ENCODE measurements at regions not wholly inside any gene's neighbourhood (a gene's known extent, or its start where the extent isn't known, plus 50 kb on each side); places are given as distances from the start of the nearest gene placed in this dataset.

DNA sequence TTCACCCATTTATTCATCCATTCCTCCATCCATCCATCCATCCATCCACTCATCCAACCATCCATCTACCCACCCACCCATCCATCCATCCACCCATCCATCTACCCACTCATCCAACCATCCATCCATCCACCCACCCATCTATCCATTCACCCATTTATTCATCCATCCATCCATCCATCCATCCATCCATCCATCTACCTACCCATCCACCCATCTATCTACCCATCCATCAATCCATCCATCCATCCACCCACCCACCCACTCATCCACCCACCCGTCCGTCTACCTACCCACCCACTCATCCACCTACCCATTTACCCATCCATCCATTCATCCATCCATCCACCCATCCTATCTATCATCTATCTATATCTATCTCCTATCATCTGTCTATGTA, 169.4 kb upstream of the SHH start:
- H3K9me2 ChIP-seq (replicated peaks; ENCODE audit: control insufficient read depth, low read length) = no peaks in the 10 kb centered on the region
- no peaks in the 10 kb centered on the region for H4K20me1 ChIP-seq (ENCODE audit: control insufficient read depth, insufficient read depth, low read depth, low read length)
- H3K4me3 ChIP-seq (ENCODE audit: low read length) = no peak overlapping the region
- no peaks in the 10 kb centered on the region for H3K79me2 ChIP-seq (ENCODE audit: control insufficient read depth, low read length)
- H3K4me2 ChIP-seq (ENCODE audit: low read length) = no peak overlapping the region
- no peaks in the 10 kb centered on the region for H3K27me3 ChIP-seq (ENCODE audit: control insufficient read depth, low read length)
- no peaks in the 10 kb centered on the region for H3F3A ChIP-seq (ENCODE audit: control insufficient read depth, insufficient read depth)
- H3K36me3 ChIP-seq (ENCODE audit: control insufficient read depth, low read length) = no peaks in the 10 kb centered on the region
- H3K4me1 ChIP-seq (ENCODE audit: control insufficient read depth, low read length) = no peaks in the 10 kb centered on the region
- H3K9me3 ChIP-seq (ENCODE audit: control insufficient read depth, insufficient read depth, low read length) = no peaks in the 10 kb centered on the region
- no peak overlapping the region for H3K27ac ChIP-seq (ENCODE audit: low read depth, low read length)
- TF ChIP-seq, protein P1, sequence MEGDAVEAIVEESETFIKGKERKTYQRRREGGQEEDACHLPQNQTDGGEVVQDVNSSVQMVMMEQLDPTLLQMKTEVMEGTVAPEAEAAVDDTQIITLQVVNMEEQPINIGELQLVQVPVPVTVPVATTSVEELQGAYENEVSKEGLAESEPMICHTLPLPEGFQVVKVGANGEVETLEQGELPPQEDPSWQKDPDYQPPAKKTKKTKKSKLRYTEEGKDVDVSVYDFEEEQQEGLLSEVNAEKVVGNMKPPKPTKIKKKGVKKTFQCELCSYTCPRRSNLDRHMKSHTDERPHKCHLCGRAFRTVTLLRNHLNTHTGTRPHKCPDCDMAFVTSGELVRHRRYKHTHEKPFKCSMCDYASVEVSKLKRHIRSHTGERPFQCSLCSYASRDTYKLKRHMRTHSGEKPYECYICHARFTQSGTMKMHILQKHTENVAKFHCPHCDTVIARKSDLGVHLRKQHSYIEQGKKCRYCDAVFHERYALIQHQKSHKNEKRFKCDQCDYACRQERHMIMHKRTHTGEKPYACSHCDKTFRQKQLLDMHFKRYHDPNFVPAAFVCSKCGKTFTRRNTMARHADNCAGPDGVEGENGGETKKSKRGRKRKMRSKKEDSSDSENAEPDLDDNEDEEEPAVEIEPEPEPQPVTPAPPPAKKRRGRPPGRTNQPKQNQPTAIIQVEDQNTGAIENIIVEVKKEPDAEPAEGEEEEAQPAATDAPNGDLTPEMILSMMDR (IDR thresholded peaks at IDR 0.05; ENCODE audit: low read depth, low read length, poor library complexity, severe bottlenecking) = no peak
- no peak for TF ChIP-seq EZH2phosphoT487 (IDR thresholded peaks at IDR 0.05; ENCODE audit: borderline replicate concordance, low read length)

DNA sequence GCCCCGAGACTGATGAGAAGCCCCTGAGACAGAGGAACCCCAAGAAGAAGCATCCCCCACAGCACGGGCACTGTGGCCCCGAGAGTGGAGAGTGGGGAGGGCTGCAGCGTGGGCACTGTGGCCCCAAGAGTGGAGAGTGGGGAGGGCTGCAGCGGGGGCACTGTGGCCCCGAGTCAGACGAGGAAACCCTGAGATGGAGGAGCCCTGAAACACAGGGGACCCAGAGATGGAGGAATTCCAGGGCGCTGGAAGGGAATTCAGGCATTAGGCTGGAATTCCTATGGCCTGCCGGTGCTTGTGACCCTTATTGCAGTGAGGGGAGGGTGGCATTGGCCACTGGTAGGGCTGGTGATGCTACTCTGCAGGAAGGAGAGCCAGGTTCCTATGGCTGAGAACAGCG, 168.6 kb upstream of the SHH start:
- Histone ChIP-seq H4K20me1 (ENCODE audit: control insufficient read depth, insufficient read depth, low read depth, low read length) (no peaks in the 10 kb centered on the region), H3K27me3 (ENCODE audit: control insufficient read depth, low read length) (no peaks in the 10 kb centered on the region), H3K36me3 (ENCODE audit: control insufficient read depth, low read length) (no peaks in the 10 kb centered on the region), H3F3A (ENCODE audit: control insufficient read depth, insufficient read depth) (no peaks in the 10 kb centered on the region), H3K27ac (ENCODE audit: low read depth, low read length) (no peak overlapping the region), H3K4me3 (ENCODE audit: low read length) (no peak overlapping the region), H3K9me2 (replicated peaks; ENCODE audit: control insufficient read depth, low read length) (no peaks in the 10 kb centered on the region), H3K4me1 (ENCODE audit: control insufficient read depth, low read length) (no peaks in the 10 kb centered on the region), H3K79me2 (ENCODE audit: control insufficient read depth, low read length) (no peaks in the 10 kb centered on the region), H3K9me3 (ENCODE audit: control insufficient read depth, insufficient read depth, low read length) (no peaks in the 10 kb centered on the region), H3K4me2 (ENCODE audit: low read length) (no peak overlapping the region)
- TF ChIP-seq, protein P1 (IDR thresholded peaks at IDR 0.05; ENCODE audit: low read depth, low read length, poor library complexity, severe bottlenecking) = no peak
- TF ChIP-seq EZH2phosphoT487 (IDR thresholded peaks at IDR 0.05; ENCODE audit: borderline replicate concordance, low read length) = no peak

DNA sequence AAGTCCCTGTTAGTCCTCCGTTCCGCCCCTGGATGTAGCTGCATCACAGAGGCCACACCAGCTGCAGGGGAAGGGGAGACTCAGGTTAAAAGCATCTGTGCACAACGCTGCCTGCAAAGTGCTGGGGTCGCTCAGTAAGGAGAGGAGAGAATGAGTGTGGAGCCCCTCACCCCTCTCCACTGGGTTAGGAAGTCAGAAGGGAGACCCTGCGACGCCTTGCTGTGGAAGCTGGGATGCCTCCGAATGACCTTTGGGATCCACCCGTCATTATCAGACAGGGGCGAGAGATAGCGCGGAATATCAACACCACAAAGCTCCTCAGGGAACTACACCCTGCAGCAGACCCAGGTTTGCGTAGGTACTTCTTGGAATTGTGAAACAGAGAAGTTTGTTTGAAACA, 167.7 kb upstream of the SHH start:
- Histone ChIP-seq H3K9me3 (ENCODE audit: control insufficient read depth, insufficient read depth, low read length) (no peaks in the 10 kb centered on the region), H3K36me3 (ENCODE audit: control insufficient read depth, low read length) (no peaks in the 10 kb centered on the region), H3K27me3 (ENCODE audit: control insufficient read depth, low read length) (no peaks in the 10 kb centered on the region), H3K27ac (ENCODE audit: low read depth, low read length) (no peak overlapping the region), H3F3A (ENCODE audit: control insufficient read depth, insufficient read depth) (no peaks in the 10 kb centered on the region), H3K9me2 (replicated peaks; ENCODE audit: control insufficient read depth, low read length) (no peaks in the 10 kb centered on the region), H3K4me2 (ENCODE audit: low read length) (no peak overlapping the region), H3K4me1 (ENCODE audit: control insufficient read depth, low read length) (no peaks in the 10 kb centered on the region), H4K20me1 (ENCODE audit: control insufficient read depth, insufficient read depth, low read depth, low read length) (no peaks in the 10 kb centered on the region), H3K79me2 (ENCODE audit: control insufficient read depth, low read length) (no peaks in the 10 kb centered on the region), H3K4me3 (ENCODE audit: low read length) (no peak overlapping the region)
- TF ChIP-seq, protein P1 (IDR thresholded peaks at IDR 0.05; ENCODE audit: low read depth, low read length, poor library complexity, severe bottlenecking) = no peak
- no peak for TF ChIP-seq EZH2phosphoT487 (IDR thresholded peaks at IDR 0.05; ENCODE audit: borderline replicate concordance, low read length)

DNA sequence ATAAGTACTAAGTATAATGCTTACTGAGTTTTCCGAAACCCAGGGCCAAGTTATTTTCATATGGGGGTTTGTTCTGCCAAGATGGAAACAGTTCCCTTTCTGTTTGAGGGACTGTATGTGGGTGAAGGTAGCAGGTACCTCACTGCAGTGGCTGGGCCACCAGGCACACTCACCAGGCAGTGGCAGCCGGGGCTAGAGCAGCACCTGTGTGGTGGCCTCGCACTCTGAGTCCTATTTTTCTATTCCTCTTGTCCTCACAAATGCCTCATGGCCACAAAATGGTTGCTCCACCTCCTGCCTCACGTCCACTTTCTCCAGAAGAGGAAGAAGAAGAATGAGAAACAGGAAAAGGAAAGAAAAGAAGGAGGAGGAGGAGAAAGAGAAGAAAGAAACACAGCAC, 167.3 kb upstream of the SHH start:
- no peaks in the 10 kb centered on the region for H3K79me2 ChIP-seq (ENCODE audit: control insufficient read depth, low read length)
- TF ChIP-seq, protein P1 (IDR thresholded peaks at IDR 0.05; ENCODE audit: low read depth, low read length, poor library complexity, severe bottlenecking) = no peak
- no peak for TF ChIP-seq EZH2phosphoT487 (IDR thresholded peaks at IDR 0.05; ENCODE audit: borderline replicate concordance, low read length)

More for the DNA sequence above, 167.3 kb upstream of the SHH start:
- Histone ChIP-seq H3K4me2 (ENCODE audit: low read length) (no peak overlapping the region), H3K4me3 (ENCODE audit: low read length) (no peak overlapping the region), H3K9me2 (replicated peaks; ENCODE audit: control insufficient read depth, low read length) (no peaks in the 10 kb centered on the region), H3K36me3 (ENCODE audit: control insufficient read depth, low read length) (no peaks in the 10 kb centered on the region), H3K27ac (ENCODE audit: low read depth, low read length) (no peak overlapping the region), H3K27me3 (ENCODE audit: control insufficient read depth, low read length) (no peaks in the 10 kb centered on the region), H3F3A (ENCODE audit: control insufficient read depth, insufficient read depth) (no peaks in the 10 kb centered on the region), H4K20me1 (ENCODE audit: control insufficient read depth, insufficient read depth, low read depth, low read length) (no peaks in the 10 kb centered on the region), H3K9me3 (ENCODE audit: control insufficient read depth, insufficient read depth, low read length) (no peaks in the 10 kb centered on the region), H3K4me1 (ENCODE audit: control insufficient read depth, low read length) (no peaks in the 10 kb centered on the region)

Data from DOHH2 (cell line).